ENCODE measurements at regions not wholly inside any gene's neighbourhood (a gene's known extent, or its start where the extent isn't known, plus 50 kb on each side); places are given as distances from the start of the nearest gene placed in this dataset.

DNA sequence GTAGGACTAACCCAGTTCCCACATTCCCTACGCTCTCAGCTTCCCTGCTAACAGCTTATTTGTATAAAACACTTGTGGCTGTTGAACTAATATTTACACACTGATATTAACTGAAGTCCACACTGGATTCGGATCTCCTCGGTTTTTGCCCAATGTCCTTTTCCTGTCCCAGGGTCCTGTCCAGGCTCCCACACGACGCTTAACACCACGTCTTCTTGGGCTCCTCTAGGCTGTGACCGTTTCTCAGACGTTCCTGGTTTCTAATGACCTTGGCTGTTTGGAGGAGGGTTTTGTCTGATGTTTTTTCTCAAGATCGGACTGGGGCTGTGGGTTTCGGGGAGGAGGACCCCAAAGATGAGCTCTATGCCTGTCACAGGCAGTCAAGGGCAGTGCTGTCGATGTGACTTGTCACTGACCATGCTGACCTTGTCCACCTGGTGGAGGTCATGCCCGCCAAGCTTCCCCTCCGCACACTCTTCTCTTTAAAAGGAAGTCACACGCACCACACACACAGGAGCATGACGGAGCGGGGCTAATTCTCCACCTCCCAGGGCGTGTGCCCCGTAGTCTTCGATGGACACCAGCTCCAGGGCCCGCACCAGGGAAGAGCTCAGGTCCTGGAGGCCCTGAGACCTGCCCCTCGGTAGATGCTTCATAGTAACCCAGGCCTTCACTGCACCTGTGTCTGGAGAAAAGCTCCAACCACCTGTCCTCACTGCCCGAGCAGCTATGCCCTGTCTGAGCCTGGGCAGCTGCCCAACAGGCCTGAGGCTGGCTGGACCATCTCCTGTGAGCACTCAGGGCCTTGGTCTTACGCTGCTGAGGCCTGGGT, 72.0 kb downstream of the TTLL2 start:
- no peaks in the 10 kb centered on the region for H3K4me1 ChIP-seq
- no peak overlapping the region for H3K4me3 ChIP-seq
- no peaks in the 10 kb centered on the region for H3K36me3 ChIP-seq
- H3K27ac ChIP-seq, result no peak overlapping the region
- intact Hi-C loops (cut with DNase I), result loop anchor here (10.0 kb wide), 1 partner anchor 658 kb away; no protein-coding TSS in a partner anchor
- no peaks in the 10 kb centered on the region for H3K27me3 ChIP-seq
- peak; percentile 48 for DNase-seq
- ATAC-seq, result peak; percentile 29
- H3K9me3 ChIP-seq, result no peaks in the 10 kb centered on the region
- TF ChIP-seq, protein P1, sequence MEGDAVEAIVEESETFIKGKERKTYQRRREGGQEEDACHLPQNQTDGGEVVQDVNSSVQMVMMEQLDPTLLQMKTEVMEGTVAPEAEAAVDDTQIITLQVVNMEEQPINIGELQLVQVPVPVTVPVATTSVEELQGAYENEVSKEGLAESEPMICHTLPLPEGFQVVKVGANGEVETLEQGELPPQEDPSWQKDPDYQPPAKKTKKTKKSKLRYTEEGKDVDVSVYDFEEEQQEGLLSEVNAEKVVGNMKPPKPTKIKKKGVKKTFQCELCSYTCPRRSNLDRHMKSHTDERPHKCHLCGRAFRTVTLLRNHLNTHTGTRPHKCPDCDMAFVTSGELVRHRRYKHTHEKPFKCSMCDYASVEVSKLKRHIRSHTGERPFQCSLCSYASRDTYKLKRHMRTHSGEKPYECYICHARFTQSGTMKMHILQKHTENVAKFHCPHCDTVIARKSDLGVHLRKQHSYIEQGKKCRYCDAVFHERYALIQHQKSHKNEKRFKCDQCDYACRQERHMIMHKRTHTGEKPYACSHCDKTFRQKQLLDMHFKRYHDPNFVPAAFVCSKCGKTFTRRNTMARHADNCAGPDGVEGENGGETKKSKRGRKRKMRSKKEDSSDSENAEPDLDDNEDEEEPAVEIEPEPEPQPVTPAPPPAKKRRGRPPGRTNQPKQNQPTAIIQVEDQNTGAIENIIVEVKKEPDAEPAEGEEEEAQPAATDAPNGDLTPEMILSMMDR (IDR thresholded peaks at IDR 0.05), result no peak

DNA sequence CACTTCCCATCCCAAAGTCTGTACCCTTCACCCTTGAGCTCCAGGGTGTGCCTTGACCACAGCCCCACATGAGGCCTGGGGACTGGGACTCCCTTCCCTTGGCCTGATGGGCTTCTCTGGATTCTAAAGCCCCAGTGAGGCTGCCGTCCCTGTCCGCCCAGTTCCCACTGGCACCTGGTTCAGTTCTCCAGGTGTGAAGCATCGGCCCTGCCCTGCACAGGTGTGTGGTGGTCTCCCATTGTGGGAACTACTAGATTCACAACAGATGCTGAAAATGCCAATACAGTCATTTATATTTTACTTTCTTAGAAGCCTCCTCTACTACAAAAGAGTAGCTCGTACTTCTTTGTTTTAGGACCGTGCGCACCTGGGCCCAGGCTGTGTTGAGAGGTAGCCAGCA, 72.8 kb downstream of the TTLL2 start:
- Histone ChIP-seq H3K27me3 (no peaks in the 10 kb centered on the region), H3K4me3 (no peak overlapping the region), H3K9me3 (no peaks in the 10 kb centered on the region), H3K36me3 (no peaks in the 10 kb centered on the region), H3K27ac (no peak overlapping the region), H3K4me1 (no peaks in the 10 kb centered on the region)
- no peak for ATAC-seq
- TF ChIP-seq, protein P1 (IDR thresholded peaks at IDR 0.05), result no peak
- DNase-seq, result peak; percentile 32
- intact Hi-C loops (cut with DNase I), result loop anchor here (10.0 kb wide), 1 partner anchor 657 kb away; no protein-coding TSS in a partner anchor

DNA sequence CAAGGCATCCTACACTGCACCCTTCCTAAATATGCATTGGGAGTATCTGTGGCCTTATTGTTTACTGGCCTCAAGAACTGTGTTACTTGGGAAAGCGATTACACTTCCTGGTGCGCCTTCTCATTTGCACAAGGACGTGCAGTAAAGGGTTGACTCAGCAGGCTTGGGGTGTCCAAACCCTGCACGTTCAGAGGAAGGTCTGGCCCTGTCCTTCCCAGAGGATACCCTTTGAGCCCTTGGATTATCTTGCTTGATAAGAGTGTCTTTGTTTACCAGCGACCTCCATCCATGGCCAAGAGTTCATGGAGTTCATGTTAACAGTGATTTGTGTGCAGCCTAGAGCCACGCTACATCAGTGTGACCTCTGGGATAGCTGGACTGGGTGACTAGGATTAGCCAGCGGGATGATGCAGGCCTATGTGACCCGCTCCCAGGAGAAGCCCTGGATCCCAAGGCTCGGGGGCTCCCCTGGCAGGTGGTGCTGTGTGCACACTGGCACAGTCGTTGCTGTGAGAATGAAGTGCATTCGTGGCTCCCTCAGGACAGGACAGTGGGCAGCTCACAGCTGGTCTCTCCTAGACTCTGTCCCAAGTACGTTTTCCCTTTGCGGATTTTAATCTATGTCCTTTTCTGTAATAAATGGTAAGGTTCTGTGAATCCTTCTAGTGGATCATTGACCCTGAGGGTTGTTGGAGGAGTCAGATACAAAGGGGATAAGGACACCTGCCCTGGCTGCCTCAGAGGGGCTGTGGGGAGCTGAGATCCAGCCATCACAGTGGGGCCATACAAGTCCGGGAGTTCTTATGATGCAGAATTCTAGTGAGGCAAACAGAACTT, 73.5 kb downstream of the TTLL2 start:
- no peaks in the 10 kb centered on the region for H3K27me3 ChIP-seq
- DNase-seq (peak; percentile 26), ATAC-seq (no peak)
- no peaks in the 10 kb centered on the region for H3K9me3 ChIP-seq
- no peak overlapping the region for H3K27ac ChIP-seq
- intact Hi-C loops (cut with DNase I), result loop anchor here (10.0 kb wide), 1 partner anchor 656 kb away; no protein-coding TSS in a partner anchor
- H3K4me3 ChIP-seq, result no peak overlapping the region
- no peaks in the 10 kb centered on the region for H3K36me3 ChIP-seq
- TF ChIP-seq, protein P1 (IDR thresholded peaks at IDR 0.05), result no peak
- no peaks in the 10 kb centered on the region for H3K4me1 ChIP-seq

DNA sequence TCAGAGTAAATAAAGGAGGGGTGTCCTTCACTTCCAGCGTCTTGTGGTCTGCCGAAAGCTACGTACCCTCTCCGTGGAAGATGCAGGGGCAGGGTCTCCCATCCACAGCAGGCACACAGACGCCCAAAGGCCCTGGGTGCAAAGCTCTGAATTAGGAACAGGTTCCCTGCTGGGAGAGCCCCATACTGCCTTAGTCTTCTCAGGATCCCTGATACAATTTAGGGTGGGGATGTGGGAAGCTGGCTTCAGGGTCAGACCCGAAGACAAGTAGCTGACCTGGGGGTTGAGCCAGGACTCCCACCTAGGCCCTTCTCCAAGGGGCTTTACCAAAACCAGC, 74.1 kb downstream of the TTLL2 start:
- intact Hi-C loops (cut with DNase I), result loop anchor here (10.0 kb wide), 1 partner anchor 656 kb away; no protein-coding TSS in a partner anchor
- DNase-seq (peak; percentile 35), ATAC-seq (no peak)
- TF ChIP-seq, protein P1 (IDR thresholded peaks at IDR 0.05), result no peak
- Histone ChIP-seq H3K36me3 (no peaks in the 10 kb centered on the region), H3K4me1 (no peaks in the 10 kb centered on the region), H3K27me3 (no peaks in the 10 kb centered on the region), H3K27ac (no peak overlapping the region), H3K4me3 (no peak overlapping the region), H3K9me3 (no peaks in the 10 kb centered on the region)

DNA sequence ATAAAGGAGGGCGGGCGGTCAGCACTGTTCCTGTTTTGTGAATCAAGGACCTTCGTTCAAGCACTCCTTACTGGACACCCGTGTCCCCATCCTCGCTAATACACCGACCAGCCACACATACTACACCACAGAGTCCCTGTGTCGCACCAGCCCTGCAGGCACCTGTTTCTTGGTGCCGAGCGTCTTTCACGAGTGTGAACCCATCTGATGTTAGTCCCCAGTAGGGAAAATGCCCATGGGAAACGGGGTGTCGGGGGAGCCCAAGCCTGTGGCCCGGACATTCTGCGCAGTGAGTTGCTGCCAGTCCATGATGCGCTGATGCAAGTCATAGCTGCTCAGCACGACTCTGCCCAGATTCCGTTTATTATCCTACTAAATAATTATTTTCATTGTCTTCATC, 74.7 kb downstream of the TTLL2 start:
- Histone ChIP-seq H3K27ac (no peak overlapping the region), H3K27me3 (no peaks in the 10 kb centered on the region), H3K4me1 (no peaks in the 10 kb centered on the region), H3K9me3 (no peaks in the 10 kb centered on the region), H3K36me3 (no peaks in the 10 kb centered on the region), H3K4me3 (no peak overlapping the region)
- intact Hi-C loops (cut with DNase I), result loop anchor here (10.0 kb wide), 1 partner anchor 655 kb away; no protein-coding TSS in a partner anchor
- DNase-seq, result peak; percentile 32
- ATAC-seq, result no peak
- TF ChIP-seq, protein P1 (IDR thresholded peaks at IDR 0.05), result no peak

Measured in upper lobe of right lung (tissue), 1 donor.